ENCODE measurements at regions not wholly inside any gene's neighbourhood (a gene's known extent, or its start where the extent isn't known, plus 50 kb on each side); places are given as distances from the start of the nearest gene placed in this dataset.
"Not testable (repeated sequence)": the region's sequence is repeated elsewhere in the genome, so short reads cannot be mapped to it uniquely, and the experiment has no call there.

GRCh38 chr21:9010121-9010795 lies 1511.1 kb upstream of the TPTE start:
- intact Hi-C loops (cut with micrococcal nuclease; ENCODE audit: unreplicated experiment); H3K4me3 Mint-ChIP-seq (ENCODE audit: unreplicated experiment); H3K4me1 ChIP-seq; POLR2A ChIA-PET; H3K36me3 Mint-ChIP-seq (ENCODE audit: insufficient read depth, unreplicated experiment); H3K4me3 ChIP-seq (ENCODE audit: low read depth, low read length); H3K9me3 ChIP-seq; H3K36me3 ChIP-seq (ENCODE audit: control insufficient read depth, insufficient read depth, low read length); BruUV-seq (replicated peaks); H3K4me1 Mint-ChIP-seq (ENCODE audit: low read depth, unreplicated experiment); H3K27ac Mint-ChIP-seq (ENCODE audit: unreplicated experiment); CTCF ChIA-PET; H3K27me3 ChIP-seq (replicated peaks; ENCODE audit: control insufficient read depth, insufficient read depth, low read length); DNase-seq; H3K27me3 Mint-ChIP-seq (ENCODE audit: insufficient read depth, unreplicated experiment): not testable (repeated sequence)
- H3K9me3 Mint-ChIP-seq (ENCODE audit: unreplicated experiment), result peaks cover 20% of the 10 kb centered on the region

DNA sequence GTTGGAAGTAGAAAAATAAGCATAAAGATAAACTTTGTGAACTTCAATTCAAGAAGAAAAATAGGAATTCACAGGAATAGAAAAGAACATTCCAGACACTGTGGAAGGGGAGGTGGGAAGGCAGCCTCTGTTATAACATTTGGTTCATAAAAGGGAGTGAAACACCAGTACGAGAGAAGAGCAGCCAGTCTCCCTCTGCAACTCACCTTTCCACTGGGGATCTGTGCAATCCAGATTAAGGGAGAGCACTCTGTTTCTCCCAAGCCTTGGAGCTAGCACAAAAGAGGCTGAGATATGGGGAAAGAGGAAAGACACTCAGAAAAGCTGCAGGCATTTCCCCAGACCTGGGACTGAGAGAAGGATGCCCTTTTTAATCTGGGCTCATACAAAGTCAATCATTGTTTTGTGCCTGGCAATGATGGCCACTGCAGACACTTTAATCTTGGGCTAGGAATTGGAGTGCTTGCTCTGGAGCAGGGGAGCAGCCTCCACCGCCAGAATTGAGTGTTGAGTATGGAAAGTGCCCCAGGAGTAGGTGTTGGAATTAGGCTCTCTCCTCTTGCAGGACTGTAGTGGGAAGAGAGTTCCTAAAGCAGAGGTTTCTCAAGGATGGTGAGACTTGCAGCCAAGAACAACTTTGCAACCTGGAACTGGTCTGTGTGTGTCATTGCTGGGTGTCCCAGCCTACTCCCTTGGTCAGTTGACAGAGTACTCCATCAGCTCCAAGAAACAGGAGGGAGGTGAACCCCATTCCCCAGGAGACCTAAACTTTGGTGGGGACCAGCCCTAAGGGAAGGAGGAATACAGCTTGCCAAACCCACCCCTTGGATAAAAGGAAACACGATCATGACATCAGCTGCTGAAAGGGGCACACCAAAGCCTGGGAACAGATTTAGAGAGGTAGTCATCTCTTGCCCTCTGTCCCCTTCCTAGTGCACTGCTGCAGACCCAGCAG lies 1510.2 kb upstream of the TPTE start:
- DNase-seq; intact Hi-C loops (cut with micrococcal nuclease; ENCODE audit: unreplicated experiment); H3K4me3 ChIP-seq (ENCODE audit: low read depth, low read length); H3K27me3 ChIP-seq (replicated peaks; ENCODE audit: control insufficient read depth, insufficient read depth, low read length); H3K9me3 ChIP-seq; H3K4me3 Mint-ChIP-seq (ENCODE audit: unreplicated experiment); CTCF ChIA-PET; H3K4me1 Mint-ChIP-seq (ENCODE audit: low read depth, unreplicated experiment); H3K27me3 Mint-ChIP-seq (ENCODE audit: insufficient read depth, unreplicated experiment); POLR2A ChIA-PET; H3K4me1 ChIP-seq; H3K36me3 ChIP-seq (ENCODE audit: control insufficient read depth, insufficient read depth, low read length); H3K36me3 Mint-ChIP-seq (ENCODE audit: insufficient read depth, unreplicated experiment); BruUV-seq (replicated peaks); H3K27ac Mint-ChIP-seq (ENCODE audit: unreplicated experiment): not testable (repeated sequence)
- H3K9me3 Mint-ChIP-seq (ENCODE audit: unreplicated experiment), result peaks cover 25% of the 10 kb centered on the region

DNA sequence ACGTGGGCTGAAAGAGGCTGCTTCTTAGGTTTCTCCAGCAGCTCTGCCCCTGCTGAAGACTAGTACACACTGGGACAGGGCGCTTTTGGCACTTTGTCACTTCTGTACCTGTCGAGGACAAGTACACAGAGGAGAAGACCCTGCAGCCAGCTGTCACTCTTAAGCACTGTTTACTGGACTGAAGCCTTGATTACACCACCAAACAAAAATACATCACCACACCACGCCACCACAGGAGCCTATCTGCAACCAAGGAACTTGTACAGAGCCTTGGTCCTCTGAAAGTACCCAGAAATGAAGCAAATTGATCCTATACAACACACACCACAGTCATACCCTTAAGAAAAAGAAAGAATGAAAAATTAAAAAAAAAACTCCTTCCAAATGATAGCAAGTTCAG lies 1509.5 kb upstream of the TPTE start:
- H3K9me3 Mint-ChIP-seq (ENCODE audit: unreplicated experiment), result peaks cover 25% of the 10 kb centered on the region
- H3K36me3 ChIP-seq (ENCODE audit: control insufficient read depth, insufficient read depth, low read length); DNase-seq; intact Hi-C loops (cut with micrococcal nuclease; ENCODE audit: unreplicated experiment); H3K27me3 Mint-ChIP-seq (ENCODE audit: insufficient read depth, unreplicated experiment); H3K27me3 ChIP-seq (replicated peaks; ENCODE audit: control insufficient read depth, insufficient read depth, low read length); H3K4me3 ChIP-seq (ENCODE audit: low read depth, low read length); H3K4me3 Mint-ChIP-seq (ENCODE audit: unreplicated experiment); H3K4me1 ChIP-seq; BruUV-seq (replicated peaks); H3K4me1 Mint-ChIP-seq (ENCODE audit: low read depth, unreplicated experiment); H3K36me3 Mint-ChIP-seq (ENCODE audit: insufficient read depth, unreplicated experiment); H3K27ac Mint-ChIP-seq (ENCODE audit: unreplicated experiment); POLR2A ChIA-PET; CTCF ChIA-PET; H3K9me3 ChIP-seq: not testable (repeated sequence)

- H3K4me3 Mint-ChIP-seq (ENCODE audit: unreplicated experiment); H3K4me3 ChIP-seq (ENCODE audit: low read depth, low read length); H3K27me3 Mint-ChIP-seq (ENCODE audit: insufficient read depth, unreplicated experiment); CTCF ChIA-PET; DNase-seq; H3K36me3 Mint-ChIP-seq (ENCODE audit: insufficient read depth, unreplicated experiment); POLR2A ChIA-PET; H3K36me3 ChIP-seq (ENCODE audit: control insufficient read depth, insufficient read depth, low read length); H3K4me1 ChIP-seq; H3K27ac Mint-ChIP-seq (ENCODE audit: unreplicated experiment); H3K9me3 ChIP-seq; intact Hi-C loops (cut with micrococcal nuclease; ENCODE audit: unreplicated experiment); H3K4me1 Mint-ChIP-seq (ENCODE audit: low read depth, unreplicated experiment); BruUV-seq (replicated peaks); H3K27me3 ChIP-seq (replicated peaks; ENCODE audit: control insufficient read depth, insufficient read depth, low read length): not testable (repeated sequence)
- peaks cover 25% of the 10 kb centered on the region for H3K9me3 Mint-ChIP-seq (ENCODE audit: unreplicated experiment)
Measured at GRCh38 chr21:9013502-9014242, 1507.7 kb upstream of the TPTE start.

- DNase-seq, result not testable (repeated sequence)
Measured at GRCh38 chr21:9014243-9014734, 1507.1 kb upstream of the TPTE start.

DNA sequence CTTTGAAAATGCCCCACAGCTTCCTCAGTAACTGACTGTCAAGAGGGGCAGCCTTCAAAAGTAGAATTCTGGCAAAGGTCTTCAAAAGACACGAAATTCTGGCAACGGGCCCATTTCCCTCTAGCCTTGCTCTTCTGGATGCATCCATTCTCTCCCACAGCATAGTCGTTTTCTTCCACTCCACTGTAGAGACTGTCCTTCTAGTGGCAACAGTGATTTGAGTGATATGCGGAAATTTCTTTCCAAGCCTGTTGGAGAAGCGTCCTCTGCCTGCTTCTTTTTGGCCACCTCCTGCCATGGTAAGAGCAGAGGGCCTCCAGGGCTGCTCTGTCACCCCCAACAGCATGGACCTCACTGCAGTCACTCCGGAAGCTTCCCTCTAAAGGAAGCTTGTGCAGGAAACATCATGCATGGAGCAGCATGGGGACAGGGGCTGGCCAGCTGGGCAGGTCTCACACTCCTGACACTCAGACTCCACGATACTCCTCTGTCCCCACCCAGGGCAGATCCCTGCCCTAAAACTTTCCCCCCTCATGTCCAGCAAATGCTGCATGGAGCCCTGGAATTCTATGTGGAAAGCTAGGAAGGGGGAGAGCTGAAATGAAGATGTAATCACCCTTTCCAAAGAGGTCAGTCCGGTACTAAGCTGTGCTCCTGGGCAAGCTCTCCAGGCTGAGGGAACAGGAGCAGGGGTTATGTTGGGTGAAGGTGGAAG lies 1505.7 kb upstream of the TPTE start:
- H3K27ac Mint-ChIP-seq (ENCODE audit: unreplicated experiment); intact Hi-C loops (cut with micrococcal nuclease; ENCODE audit: unreplicated experiment); POLR2A ChIA-PET: not testable (repeated sequence)

More at GRCh38 chr21:9014243-9014734, 1507.1 kb upstream of the TPTE start:
- H3K4me3 ChIP-seq (ENCODE audit: low read depth, low read length); H3K27me3 Mint-ChIP-seq (ENCODE audit: insufficient read depth, unreplicated experiment); intact Hi-C loops (cut with micrococcal nuclease; ENCODE audit: unreplicated experiment); H3K4me1 Mint-ChIP-seq (ENCODE audit: low read depth, unreplicated experiment); H3K36me3 Mint-ChIP-seq (ENCODE audit: insufficient read depth, unreplicated experiment); CTCF ChIA-PET; H3K27ac Mint-ChIP-seq (ENCODE audit: unreplicated experiment); H3K4me1 ChIP-seq; POLR2A ChIA-PET; BruUV-seq (replicated peaks); H3K4me3 Mint-ChIP-seq (ENCODE audit: unreplicated experiment); H3K36me3 ChIP-seq (ENCODE audit: control insufficient read depth, insufficient read depth, low read length); H3K9me3 ChIP-seq; H3K27me3 ChIP-seq (replicated peaks; ENCODE audit: control insufficient read depth, insufficient read depth, low read length): not testable (repeated sequence)
- peaks cover 25% of the 10 kb centered on the region for H3K9me3 Mint-ChIP-seq (ENCODE audit: unreplicated experiment)

More for the DNA sequence above, 1505.7 kb upstream of the TPTE start:
- H3K4me1 ChIP-seq; H3K4me3 ChIP-seq (ENCODE audit: low read depth, low read length); H3K9me3 ChIP-seq; DNase-seq; BruUV-seq (replicated peaks); H3K36me3 Mint-ChIP-seq (ENCODE audit: insufficient read depth, unreplicated experiment); H3K36me3 ChIP-seq (ENCODE audit: control insufficient read depth, insufficient read depth, low read length); H3K4me1 Mint-ChIP-seq (ENCODE audit: low read depth, unreplicated experiment); H3K4me3 Mint-ChIP-seq (ENCODE audit: unreplicated experiment); CTCF ChIA-PET; H3K27me3 Mint-ChIP-seq (ENCODE audit: insufficient read depth, unreplicated experiment); H3K27me3 ChIP-seq (replicated peaks; ENCODE audit: control insufficient read depth, insufficient read depth, low read length): not testable (repeated sequence)
- peaks cover 26% of the 10 kb centered on the region for H3K9me3 Mint-ChIP-seq (ENCODE audit: unreplicated experiment)
